ENCODE measurements at regions not wholly inside any gene's neighbourhood (a gene's known extent, or its start where the extent isn't known, plus 50 kb on each side); places are given as distances from the start of the nearest gene placed in this dataset.

DNA sequence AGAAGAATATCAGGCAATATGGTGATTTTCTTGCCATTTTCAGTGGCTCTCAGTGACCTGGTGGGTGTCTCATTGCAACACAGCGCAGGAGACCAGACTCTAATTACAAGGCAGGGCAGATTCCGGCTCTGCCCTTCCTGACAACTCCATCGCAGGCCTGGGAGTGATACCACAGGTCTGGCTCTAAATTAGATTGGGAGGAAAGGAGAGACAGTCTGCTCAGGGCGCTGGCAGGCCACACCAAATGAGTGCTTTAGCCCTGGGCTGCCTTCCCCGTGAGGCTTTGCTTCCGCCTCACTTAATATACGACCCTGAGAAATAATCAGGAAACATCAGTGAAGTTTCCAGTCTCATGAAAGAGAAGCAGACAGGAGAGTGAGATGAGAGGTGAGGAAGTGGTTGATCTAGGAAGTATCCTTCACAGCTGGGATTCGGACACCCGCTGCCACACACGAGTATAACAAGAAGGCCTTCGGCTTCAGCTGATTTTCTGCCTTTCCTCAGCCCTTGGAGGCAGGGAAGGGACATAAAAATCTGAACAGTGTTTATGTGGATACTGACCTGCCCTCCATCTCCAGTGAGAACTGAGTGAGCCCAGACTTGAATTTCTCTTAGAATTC lies 73.7 kb upstream of the PROK2 start:
- peaks cover 7 to 11% of the 10 kb centered on the region in 2 experiments for H3K9me3 Mint-ChIP-seq
- DNase-seq = no peak
- no peak overlapping the region for H2BK120ac ChIP-seq (ENCODE audit: low read depth, low read length, poor library complexity, severe bottlenecking)
- H3K14ac ChIP-seq (ENCODE audit: insufficient read depth, low read length) = no peak overlapping the region
- H2BK20ac ChIP-seq (ENCODE audit: low read depth, low read length, poor library complexity, severe bottlenecking) = no peak overlapping the region
- peaks cover 3% of the 10 kb centered on the region for H3K9me3 ChIP-seq (ENCODE audit: control insufficient read depth, low read depth, low read length)
- H3K56ac ChIP-seq (ENCODE audit: insufficient read length, low read depth, low read length) = no peak overlapping the region
- H3K27me3 Mint-ChIP-seq (ENCODE audit: low read depth) = peaks cover 5% of the 10 kb centered on the region; the same call in 1 of the 2 replicates
- no peak overlapping the region for H4K91ac ChIP-seq (ENCODE audit: insufficient read length, low read depth, low read length)
- TF ChIP-seq, protein P1, sequence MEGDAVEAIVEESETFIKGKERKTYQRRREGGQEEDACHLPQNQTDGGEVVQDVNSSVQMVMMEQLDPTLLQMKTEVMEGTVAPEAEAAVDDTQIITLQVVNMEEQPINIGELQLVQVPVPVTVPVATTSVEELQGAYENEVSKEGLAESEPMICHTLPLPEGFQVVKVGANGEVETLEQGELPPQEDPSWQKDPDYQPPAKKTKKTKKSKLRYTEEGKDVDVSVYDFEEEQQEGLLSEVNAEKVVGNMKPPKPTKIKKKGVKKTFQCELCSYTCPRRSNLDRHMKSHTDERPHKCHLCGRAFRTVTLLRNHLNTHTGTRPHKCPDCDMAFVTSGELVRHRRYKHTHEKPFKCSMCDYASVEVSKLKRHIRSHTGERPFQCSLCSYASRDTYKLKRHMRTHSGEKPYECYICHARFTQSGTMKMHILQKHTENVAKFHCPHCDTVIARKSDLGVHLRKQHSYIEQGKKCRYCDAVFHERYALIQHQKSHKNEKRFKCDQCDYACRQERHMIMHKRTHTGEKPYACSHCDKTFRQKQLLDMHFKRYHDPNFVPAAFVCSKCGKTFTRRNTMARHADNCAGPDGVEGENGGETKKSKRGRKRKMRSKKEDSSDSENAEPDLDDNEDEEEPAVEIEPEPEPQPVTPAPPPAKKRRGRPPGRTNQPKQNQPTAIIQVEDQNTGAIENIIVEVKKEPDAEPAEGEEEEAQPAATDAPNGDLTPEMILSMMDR (conservative IDR thresholded peaks at IDR 0.05) = no peak
- H2AFZ ChIP-seq (ENCODE audit: low read length) = no peak overlapping the region
- H3K23me2 ChIP-seq (ENCODE audit: insufficient read length, low read depth, low read length, poor library complexity, severe bottlenecking) = no peaks in the 10 kb centered on the region
- peaks cover 0 to 15% (median 8%) of the 10 kb centered on the region in 3 experiments; a peak in 5 of 7 replicates for H3K36me3 Mint-ChIP-seq (ENCODE audit: insufficient read depth in 1 of 3, low read depth in 3 of 3)
- no peak overlapping the region for H2BK15ac ChIP-seq (ENCODE audit: low read depth, low read length)
- peak overlapping the region in 2 of 3 experiments; percentile 85 to 89; a peak in 3 of 7 replicates for H3K27ac Mint-ChIP-seq
- peaks cover 4% of the 10 kb centered on the region for H4K20me1 ChIP-seq (ENCODE audit: control insufficient read depth, insufficient read depth, insufficient read length)
- H2AK5ac ChIP-seq (ENCODE audit: insufficient read length, low read length) = no peak overlapping the region
- no CpG with 5 or more reads among the region's 11 CpGs for WGBS (ENCODE audit: extremely low coverage, insufficient read length, low lambda C conversion rate)
- no peak overlapping the region for H3K23ac ChIP-seq (ENCODE audit: insufficient read length, low read depth, low read length)
- no peak overlapping the region for H3T11ph ChIP-seq (ENCODE audit: low read length)
- no peak overlapping the region for H3K9ac ChIP-seq (ENCODE audit: extremely low read depth, insufficient read length, low read length)
- no peak overlapping the region for H3K4me2 ChIP-seq (ENCODE audit: insufficient read depth, insufficient read length, low read length)
- H3K4me1 Mint-ChIP-seq = peaks cover 20 to 26% of the 10 kb centered on the region in 2 experiments
- no peak overlapping the region for H3K18ac ChIP-seq (ENCODE audit: insufficient read length, low read depth, low read length)
- no peaks in the 10 kb centered on the region for H3K79me2 ChIP-seq (ENCODE audit: insufficient read depth, low read length)
- H4K5ac ChIP-seq (ENCODE audit: insufficient read length, low read depth, low read length) = no peak overlapping the region
- H3K27me3 ChIP-seq (ENCODE audit: insufficient read depth, low read length) = no peaks in the 10 kb centered on the region
- H3K79me1 ChIP-seq (ENCODE audit: insufficient read depth, low read depth, low read length, poor library complexity, severe bottlenecking) = no peaks in the 10 kb centered on the region
- H4K8ac ChIP-seq (replicated peaks; ENCODE audit: insufficient read length, low read depth, low read length) = no peak overlapping the region
- H3K4me1 ChIP-seq (ENCODE audit: insufficient read depth, low read length) = peaks cover 8% of the 10 kb centered on the region; the same call in 1 of the 2 replicates
- H2BK5ac ChIP-seq (ENCODE audit: insufficient read length, low read length) = no peak overlapping the region
- H3K4ac ChIP-seq (ENCODE audit: low read depth, low read length) = no peak overlapping the region
- no peak overlapping the region for H2BK12ac ChIP-seq (ENCODE audit: insufficient read length, low read depth, low read length)
- H3K27ac ChIP-seq (ENCODE audit: insufficient read length, low read depth, low read length) = no peak overlapping the region
- H3K4me3 Mint-ChIP-seq = no peak overlapping the region; a peak in 1 of 5 replicates

Measured in H9 (cell line).